Fibroblast of peridontal ligament (primary cell): ENCODE measurements at regions not wholly inside any gene's neighbourhood (a gene's known extent, or its start where the extent isn't known, plus 50 kb on each side); places are given as distances from the start of the nearest gene placed in this dataset.

Source experiments
- DNase-seq: peaks from one replicate; pipeline ENCODE4 v3.0.0-alpha.2; 2010; ENCODE audit errors: extremely low read depth

DNA sequence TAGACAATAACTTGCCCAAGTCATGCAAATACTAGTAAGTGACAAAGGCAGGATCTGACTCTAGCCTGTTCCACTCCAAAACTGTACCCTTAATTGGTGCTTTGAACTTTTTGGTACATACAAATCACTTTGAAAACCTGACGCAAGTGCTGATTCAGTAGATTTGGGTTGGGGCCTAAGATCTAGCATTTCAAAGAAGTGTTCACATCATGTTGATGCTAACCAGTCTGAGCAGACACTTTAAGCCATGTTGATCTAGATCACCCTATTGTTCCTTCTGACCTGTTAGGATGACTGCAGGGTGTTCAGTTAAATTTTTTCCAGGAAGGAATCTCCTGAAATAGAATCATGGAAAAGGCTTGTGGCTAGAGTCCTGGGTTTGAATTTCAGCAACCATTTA, 57.7 kb upstream of the CPEB4 start:
- DNase-seq = no peak

DNA sequence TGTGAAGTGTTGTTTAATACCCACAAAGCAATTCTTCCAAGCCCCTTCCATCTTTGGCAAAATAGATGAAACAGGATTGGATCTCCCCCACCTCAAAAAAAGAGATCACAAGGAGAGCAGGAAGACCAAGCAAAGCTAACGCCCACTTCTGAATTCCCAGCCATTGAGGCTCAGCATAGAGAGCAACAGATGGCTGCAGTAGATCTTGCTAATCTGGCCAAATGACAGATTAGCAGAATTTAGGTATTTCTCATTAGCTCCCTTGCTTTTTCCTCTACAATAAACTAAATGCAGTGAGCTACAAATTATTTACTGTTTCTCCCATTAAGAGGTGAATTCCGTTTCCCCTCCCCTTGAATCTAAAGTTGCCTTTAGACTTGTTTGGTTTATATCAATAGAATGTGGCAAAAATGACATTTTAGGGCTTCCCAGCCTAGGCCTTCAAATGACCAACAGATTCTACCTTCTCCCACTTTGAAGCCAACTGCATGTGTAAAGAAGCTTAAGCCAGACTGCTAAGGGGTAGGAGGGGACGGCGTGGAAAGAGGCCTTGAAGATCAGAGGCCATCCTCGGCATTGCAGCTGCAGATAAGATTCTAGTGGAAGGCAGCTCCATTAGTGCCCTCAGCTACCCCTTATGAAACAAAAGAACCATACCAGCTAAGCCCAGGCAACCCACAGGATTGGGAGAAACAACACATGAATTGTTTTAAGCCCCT, 56.8 kb upstream of the CPEB4 start:
- DNase-seq = no peak

DNA sequence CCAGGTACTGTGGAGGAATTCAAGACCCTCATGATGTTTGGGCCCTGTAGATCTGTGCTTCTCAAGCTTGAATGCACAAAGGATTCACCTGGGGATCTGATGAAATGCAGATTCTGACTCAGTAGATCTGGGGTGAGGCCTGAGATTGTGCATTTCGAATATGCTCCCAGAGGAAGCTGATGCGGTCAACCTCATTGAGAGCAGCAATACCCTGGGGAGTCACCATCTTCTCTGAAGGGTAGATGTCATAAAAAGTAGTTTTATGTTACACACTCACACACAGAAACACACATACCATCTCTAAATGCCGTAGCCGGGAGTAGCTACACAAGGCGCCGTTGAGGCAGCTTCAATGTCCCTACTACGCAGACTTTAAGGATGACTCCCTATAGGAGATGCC, 55.8 kb upstream of the CPEB4 start:
- no peak for DNase-seq

DNA sequence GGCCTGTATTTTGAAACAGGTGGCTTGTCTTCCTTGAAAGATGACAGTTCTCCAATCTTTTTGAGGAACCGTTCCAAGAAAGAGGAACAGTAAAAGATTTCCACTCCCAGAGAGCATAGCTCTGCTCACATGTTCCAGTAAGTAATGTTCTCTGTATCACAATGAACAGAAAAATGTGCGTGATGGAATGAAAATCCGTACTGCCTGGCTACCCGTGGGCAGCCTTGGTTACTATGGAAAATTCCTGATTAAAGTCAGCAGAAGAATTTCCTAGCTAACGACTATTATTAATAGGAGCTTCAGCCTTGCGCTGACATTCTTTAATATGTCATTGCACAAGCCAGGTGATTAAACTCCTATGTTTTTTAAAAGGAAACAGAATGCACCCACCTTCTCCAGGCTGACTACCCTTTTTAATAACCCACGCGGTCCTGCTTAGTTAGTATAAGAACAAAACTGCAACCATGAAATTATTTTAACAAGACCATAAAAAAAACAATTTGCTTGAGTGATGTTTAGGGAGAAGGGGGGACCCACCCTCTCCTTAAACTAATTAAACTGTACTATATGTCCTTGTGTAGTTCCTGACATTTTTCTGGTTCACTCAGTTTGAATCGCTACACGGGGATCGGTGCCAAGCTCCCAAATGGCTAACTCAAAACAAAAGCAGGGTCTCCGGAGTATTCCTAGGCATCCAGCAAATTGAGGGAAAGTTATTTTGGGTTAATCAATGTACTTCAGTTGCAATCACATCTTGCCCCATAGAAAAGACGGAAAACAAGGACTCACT, 54.8 kb upstream of the CPEB4 start:
- DNase-seq = no peak

DNA sequence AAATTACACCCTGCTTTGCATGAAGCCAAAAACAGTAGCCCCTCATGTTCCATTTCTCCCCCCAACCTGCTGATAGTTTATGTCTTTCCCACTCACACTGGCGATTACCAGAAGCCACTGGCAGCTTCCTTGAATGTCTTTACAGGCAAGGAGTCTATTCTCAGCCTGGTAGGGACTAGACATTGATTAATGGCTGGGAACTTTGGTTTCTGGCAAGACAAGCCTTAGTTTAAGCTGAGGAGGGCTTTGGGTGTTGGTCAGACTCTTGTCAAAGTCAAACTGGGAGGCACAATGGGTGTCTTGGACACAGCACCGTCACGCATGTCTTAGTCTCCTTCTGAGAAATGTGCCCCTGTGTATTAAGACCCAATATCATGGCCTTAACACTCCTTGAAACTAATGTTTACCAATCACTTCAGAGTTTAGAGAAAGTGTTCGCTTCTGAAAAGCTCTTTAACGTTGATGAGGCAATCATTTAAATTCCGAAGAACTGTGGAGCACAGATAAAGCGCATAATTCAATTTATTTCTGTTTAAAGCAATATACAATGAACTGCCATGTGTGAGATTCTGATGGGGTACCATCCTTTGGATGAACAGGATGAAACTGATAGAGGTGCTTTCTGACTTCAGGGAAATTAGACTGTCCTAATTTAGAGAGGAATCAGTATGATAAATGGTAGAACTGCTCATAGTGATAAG, 53.9 kb upstream of the CPEB4 start:
- DNase-seq = no peak

DNA sequence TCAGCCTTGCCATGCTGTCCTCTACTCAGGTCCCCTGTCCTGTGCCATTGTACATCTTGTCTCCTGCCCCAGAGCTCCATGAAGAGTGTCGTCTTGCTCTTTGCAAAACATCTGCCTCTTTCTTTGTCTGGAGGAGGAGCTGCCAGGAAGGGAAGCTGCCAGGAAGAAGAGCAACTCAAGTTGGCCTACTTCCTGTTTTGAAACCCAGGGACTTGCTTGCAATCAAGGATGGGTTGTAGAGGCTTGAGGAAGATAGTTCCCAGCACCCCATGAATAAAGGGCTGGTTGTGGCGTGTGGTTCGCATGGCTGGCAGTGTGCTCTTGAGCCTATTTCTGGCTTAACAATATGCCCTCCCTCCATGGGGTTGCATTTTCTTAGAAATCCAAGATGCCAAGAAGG, 53.0 kb upstream of the CPEB4 start:
- no peak for DNase-seq

DNA sequence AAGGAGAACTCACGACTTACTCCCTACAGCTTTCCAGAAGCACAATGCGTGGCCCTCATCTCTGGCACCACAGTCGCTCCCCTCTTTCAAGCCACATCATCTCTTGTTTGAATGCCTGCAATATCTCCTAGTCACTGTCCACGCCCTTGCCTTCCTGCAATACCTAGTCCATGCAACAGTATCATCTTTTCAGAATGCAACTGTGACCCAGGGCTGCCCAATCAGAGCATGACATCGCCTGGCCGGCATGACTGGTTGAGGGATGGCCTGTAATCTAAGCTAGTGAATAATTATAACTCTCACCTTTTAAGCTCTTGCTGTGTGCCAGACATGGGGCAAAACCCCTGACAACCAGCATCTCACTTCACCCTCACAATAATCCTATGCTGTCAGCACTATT, 52.5 kb upstream of the CPEB4 start:
- DNase-seq = no peak

DNA sequence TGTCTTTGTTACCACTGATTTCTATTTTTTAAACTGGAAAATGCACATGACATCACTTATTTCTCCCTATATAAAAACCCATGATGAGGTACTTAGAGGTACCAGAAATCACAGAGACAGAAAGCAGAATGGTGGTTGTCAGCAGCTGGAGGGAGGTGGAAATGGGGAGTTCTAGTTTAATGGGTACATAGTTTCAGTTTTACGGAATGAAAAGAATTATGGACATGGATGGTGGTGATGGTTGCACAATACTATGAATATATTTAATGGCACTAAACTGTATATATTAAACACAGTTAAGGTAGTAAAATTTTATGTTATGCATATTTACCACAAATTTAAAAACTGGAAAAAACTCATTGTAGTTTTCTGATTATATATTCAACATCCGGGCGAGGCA, 50.5 kb upstream of the CPEB4 start:
- no peak for DNase-seq
